ENCODE measurements at regions not wholly inside any gene's neighbourhood (a gene's known extent, or its start where the extent isn't known, plus 50 kb on each side); places are given as distances from the start of the nearest gene placed in this dataset.

- Histone ChIP-seq H3K27me3 (ENCODE audit: control insufficient read depth, insufficient read depth, low read length) (no peaks in the 10 kb centered on the region), H3K4me3 (ENCODE audit: low read depth, low read length) (no peak overlapping the region), H3K36me3 (ENCODE audit: control insufficient read depth, insufficient read depth, low read length) (no peaks in the 10 kb centered on the region)
- peak; percentile 58 for FAIRE-seq
- TF ChIP-seq, protein P1, sequence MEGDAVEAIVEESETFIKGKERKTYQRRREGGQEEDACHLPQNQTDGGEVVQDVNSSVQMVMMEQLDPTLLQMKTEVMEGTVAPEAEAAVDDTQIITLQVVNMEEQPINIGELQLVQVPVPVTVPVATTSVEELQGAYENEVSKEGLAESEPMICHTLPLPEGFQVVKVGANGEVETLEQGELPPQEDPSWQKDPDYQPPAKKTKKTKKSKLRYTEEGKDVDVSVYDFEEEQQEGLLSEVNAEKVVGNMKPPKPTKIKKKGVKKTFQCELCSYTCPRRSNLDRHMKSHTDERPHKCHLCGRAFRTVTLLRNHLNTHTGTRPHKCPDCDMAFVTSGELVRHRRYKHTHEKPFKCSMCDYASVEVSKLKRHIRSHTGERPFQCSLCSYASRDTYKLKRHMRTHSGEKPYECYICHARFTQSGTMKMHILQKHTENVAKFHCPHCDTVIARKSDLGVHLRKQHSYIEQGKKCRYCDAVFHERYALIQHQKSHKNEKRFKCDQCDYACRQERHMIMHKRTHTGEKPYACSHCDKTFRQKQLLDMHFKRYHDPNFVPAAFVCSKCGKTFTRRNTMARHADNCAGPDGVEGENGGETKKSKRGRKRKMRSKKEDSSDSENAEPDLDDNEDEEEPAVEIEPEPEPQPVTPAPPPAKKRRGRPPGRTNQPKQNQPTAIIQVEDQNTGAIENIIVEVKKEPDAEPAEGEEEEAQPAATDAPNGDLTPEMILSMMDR (IDR thresholded peaks at IDR 0.05; ENCODE audit: insufficient read depth, low read length, severe bottlenecking): no peak
- DNase-seq (ENCODE audit: low read depth): no peak
These were observed 811.1 kb downstream of the UQCRFS1 start for GRCh38 chr19:28401739-28402424.

DNA sequence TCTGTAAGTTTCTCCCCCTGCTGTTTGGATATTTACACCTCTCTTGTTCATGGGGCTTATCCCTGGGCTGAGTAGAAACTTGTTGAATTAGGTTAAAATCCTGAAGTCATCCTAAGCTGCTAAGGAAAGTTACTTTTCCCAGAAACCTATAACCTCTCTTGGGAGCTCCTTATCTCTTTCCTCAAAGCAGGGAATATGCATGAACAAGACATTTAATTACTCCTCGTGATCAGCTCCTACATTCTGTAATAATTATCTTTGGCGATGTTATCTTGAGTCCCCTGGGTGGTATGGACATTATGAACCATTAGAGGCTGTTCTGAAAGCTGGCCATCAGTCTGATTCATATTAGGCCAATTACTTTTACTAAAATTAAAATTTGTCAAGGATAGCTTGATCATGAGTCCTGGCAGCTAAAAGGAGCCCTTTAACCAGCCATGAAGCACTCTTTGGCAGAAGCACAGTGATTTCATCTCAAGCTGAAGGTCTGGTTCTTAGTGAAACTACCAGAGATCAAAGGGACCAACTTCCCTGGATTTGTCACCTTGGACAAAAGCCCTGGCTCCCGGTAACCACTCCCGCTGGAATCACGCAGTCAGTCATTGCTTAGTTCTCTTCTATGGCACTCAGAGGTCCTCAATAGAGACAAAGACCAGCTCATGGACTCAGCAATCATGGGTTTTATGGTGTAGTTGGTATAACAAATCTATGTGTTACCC is 811.8 kb downstream of the UQCRFS1 start:
- TF ChIP-seq, protein P1 (IDR thresholded peaks at IDR 0.05; ENCODE audit: insufficient read depth, low read length, severe bottlenecking): no peak
- DNase-seq (ENCODE audit: low read depth) (no peak), FAIRE-seq (no peak)
- Histone ChIP-seq H3K4me3 (ENCODE audit: low read depth, low read length) (no peak overlapping the region), H3K36me3 (ENCODE audit: control insufficient read depth, insufficient read depth, low read length) (no peaks in the 10 kb centered on the region), H3K27me3 (ENCODE audit: control insufficient read depth, insufficient read depth, low read length) (no peaks in the 10 kb centered on the region)

- Histone ChIP-seq H3K36me3 (ENCODE audit: control insufficient read depth, insufficient read depth, low read length) (no peaks in the 10 kb centered on the region), H3K4me3 (ENCODE audit: low read depth, low read length) (no peak overlapping the region), H3K27me3 (ENCODE audit: control insufficient read depth, insufficient read depth, low read length) (no peaks in the 10 kb centered on the region)
- TF ChIP-seq, protein P1 (IDR thresholded peaks at IDR 0.05; ENCODE audit: insufficient read depth, low read length, severe bottlenecking): no peak
- no peak for DNase-seq (ENCODE audit: low read depth)
- no peak for FAIRE-seq
These were observed 813.8 kb downstream of the UQCRFS1 start for GRCh38 chr19:28399187-28399586.

GRCh38 chr19:28397800-28398199 is 815.2 kb downstream of the UQCRFS1 start:
- FAIRE-seq (no peak), DNase-seq (ENCODE audit: low read depth) (no peak)
- no peak overlapping the region for H3K4me3 ChIP-seq (ENCODE audit: low read depth, low read length)
- no peaks in the 10 kb centered on the region for H3K36me3 ChIP-seq (ENCODE audit: control insufficient read depth, insufficient read depth, low read length)
- H3K27me3 ChIP-seq (ENCODE audit: control insufficient read depth, insufficient read depth, low read length): no peaks in the 10 kb centered on the region
- TF ChIP-seq, protein P1 (IDR thresholded peaks at IDR 0.05; ENCODE audit: insufficient read depth, low read length, severe bottlenecking): no peak

- FAIRE-seq (no peak), DNase-seq (ENCODE audit: low read depth) (no peak)
- Histone ChIP-seq H3K27me3 (ENCODE audit: control insufficient read depth, insufficient read depth, low read length) (no peaks in the 10 kb centered on the region), H3K36me3 (ENCODE audit: control insufficient read depth, insufficient read depth, low read length) (no peaks in the 10 kb centered on the region), H3K4me3 (ENCODE audit: low read depth, low read length) (no peak overlapping the region)
- TF ChIP-seq, protein P1 (IDR thresholded peaks at IDR 0.05; ENCODE audit: insufficient read depth, low read length, severe bottlenecking): no peak
These were observed 815.6 kb downstream of the UQCRFS1 start for GRCh38 chr19:28397306-28397705.

Data from bronchial epithelial cell (primary cell).